ENCODE measurements at regions not wholly inside any gene's neighbourhood (a gene's known extent, or its start where the extent isn't known, plus 50 kb on each side); places are given as distances from the start of the nearest gene placed in this dataset.

DNA sequence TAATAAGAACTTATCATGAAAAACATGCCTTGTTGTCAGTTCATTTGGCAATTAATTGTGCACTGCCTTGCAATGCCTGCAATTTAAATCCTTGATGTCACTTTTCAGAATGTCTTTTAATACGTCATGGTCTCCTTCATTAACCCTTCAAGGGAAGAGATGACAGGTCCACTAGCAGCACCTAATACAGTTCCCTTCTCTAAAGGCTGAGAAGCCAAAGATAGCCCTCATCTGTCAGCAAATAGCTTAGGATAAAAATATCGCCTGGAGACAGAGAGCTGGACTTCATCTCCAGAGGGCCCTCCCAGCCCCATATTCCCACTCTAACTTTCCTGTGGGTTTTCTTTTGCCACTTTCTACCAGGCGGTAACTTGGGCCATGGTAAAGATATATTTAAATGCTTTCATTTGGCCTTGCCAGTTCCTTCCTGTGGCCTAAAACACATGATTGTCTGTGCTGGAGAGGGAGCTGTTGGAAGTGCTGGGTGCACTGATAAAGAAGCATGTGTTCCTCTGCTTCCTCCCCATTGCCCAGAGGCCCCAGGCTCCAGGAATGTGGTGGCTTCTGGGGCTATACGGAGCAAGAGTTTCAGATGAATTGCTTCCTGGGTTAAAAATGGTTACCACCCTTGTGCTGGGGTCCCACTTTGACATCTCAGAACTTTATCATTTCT is 76.3 kb upstream of the UMPS start:
- Histone ChIP-seq H3K4me1 (ENCODE audit: control insufficient read depth in 2 of 3, insufficient read depth in 2 of 3, low read depth in 1 of 3, low read length in 3 of 3) (no peaks in the 10 kb centered on the region), H3K4me3 (ENCODE audit: low read length in 3 of 3) (no peak overlapping the region), H3K36me3 (ENCODE audit: control insufficient read depth in 2 of 3, insufficient read depth in 3 of 3, low read length in 3 of 3) (peaks cover 0 to 10% (median 4%) of the 10 kb centered on the region in 3 donors), H3K9ac (ENCODE audit: low read length in 3 of 3) (no peak overlapping the region), H3K27me3 (ENCODE audit: control insufficient read depth, insufficient read depth, low read length) (no peaks in the 10 kb centered on the region), H3K27ac (ENCODE audit: low read depth in 2 of 2, low read length in 2 of 2) (no peak overlapping the region), H3K9me3 (ENCODE audit: control insufficient read depth in 2 of 3, insufficient read depth in 1 of 3, low read length in 3 of 3) (no peaks in the 10 kb centered on the region)
- DNase-seq (no peak), FAIRE-seq (no peak)
- intact Hi-C loops (cut with DNase I), result no loop called here
- TF ChIP-seq, protein P1, sequence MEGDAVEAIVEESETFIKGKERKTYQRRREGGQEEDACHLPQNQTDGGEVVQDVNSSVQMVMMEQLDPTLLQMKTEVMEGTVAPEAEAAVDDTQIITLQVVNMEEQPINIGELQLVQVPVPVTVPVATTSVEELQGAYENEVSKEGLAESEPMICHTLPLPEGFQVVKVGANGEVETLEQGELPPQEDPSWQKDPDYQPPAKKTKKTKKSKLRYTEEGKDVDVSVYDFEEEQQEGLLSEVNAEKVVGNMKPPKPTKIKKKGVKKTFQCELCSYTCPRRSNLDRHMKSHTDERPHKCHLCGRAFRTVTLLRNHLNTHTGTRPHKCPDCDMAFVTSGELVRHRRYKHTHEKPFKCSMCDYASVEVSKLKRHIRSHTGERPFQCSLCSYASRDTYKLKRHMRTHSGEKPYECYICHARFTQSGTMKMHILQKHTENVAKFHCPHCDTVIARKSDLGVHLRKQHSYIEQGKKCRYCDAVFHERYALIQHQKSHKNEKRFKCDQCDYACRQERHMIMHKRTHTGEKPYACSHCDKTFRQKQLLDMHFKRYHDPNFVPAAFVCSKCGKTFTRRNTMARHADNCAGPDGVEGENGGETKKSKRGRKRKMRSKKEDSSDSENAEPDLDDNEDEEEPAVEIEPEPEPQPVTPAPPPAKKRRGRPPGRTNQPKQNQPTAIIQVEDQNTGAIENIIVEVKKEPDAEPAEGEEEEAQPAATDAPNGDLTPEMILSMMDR (IDR thresholded peaks at IDR 0.05; ENCODE audit: borderline replicate concordance, extremely low read depth, insufficient read depth), result no peak

DNA sequence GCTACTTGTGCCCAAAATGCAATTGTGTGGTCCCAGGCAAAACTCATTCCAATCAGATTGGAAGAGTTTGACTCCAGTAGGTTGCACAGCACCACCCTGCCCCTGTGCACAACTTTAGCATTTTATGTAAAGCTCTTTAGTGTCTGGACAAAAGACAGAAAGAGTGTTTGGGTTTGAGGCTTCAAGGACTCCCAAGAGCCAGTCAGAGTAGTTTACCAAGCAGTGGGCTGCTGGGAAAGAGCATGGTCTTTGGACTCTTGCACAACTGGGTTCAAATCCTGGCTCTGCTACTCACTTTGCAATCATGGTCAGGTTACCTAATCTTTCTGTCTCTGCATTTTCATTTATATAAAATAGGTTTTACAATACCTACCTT is 75.8 kb upstream of the UMPS start:
- Histone ChIP-seq H3K27ac (ENCODE audit: low read depth in 2 of 2, low read length in 2 of 2) (no peak overlapping the region), H3K36me3 (ENCODE audit: control insufficient read depth in 2 of 3, insufficient read depth in 3 of 3, low read length in 3 of 3) (peaks cover 0 to 10% (median 4%) of the 10 kb centered on the region in 3 donors), H3K4me3 (ENCODE audit: low read length in 3 of 3) (no peak overlapping the region), H3K9ac (ENCODE audit: low read length in 3 of 3) (no peak overlapping the region), H3K9me3 (ENCODE audit: control insufficient read depth in 2 of 3, insufficient read depth in 1 of 3, low read length in 3 of 3) (no peaks in the 10 kb centered on the region), H3K27me3 (ENCODE audit: control insufficient read depth, insufficient read depth, low read length) (no peaks in the 10 kb centered on the region), H3K4me1 (ENCODE audit: control insufficient read depth in 2 of 3, insufficient read depth in 2 of 3, low read depth in 1 of 3, low read length in 3 of 3) (no peaks in the 10 kb centered on the region)
- intact Hi-C loops (cut with DNase I), result no loop called here
- TF ChIP-seq, protein P1 (IDR thresholded peaks at IDR 0.05; ENCODE audit: borderline replicate concordance, extremely low read depth, insufficient read depth), result no peak
- DNase-seq (no peak), FAIRE-seq (no peak)

DNA sequence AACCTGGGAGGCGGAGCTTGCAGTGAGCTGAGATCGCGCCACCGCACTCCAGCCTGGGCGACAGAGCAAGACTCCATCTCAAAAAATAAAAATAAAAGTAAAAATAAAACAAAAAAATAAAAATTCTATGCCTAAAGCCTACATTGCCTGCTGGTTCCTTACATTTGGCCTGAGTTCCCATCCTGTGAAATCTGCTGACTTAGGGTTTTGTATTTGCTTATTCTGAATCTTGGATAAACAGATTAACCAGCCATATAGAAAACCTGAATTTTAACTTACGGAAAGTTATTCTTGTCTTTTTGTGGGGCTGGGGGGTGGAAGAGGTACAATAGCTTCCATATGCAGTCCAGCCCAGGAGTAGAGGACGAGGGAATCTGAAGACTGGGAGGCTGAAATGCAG is 73.7 kb upstream of the UMPS start:
- FAIRE-seq, result no peak
- H3K4me1 ChIP-seq (ENCODE audit: control insufficient read depth in 2 of 3, insufficient read depth in 2 of 3, low read depth in 1 of 3, low read length in 3 of 3), result no peaks in the 10 kb centered on the region
- no peaks in the 10 kb centered on the region for H3K27me3 ChIP-seq (ENCODE audit: control insufficient read depth, insufficient read depth, low read length)
- TF ChIP-seq, protein P1 (IDR thresholded peaks at IDR 0.05; ENCODE audit: borderline replicate concordance, extremely low read depth, insufficient read depth), result no peak
- H3K9me3 ChIP-seq (ENCODE audit: control insufficient read depth in 2 of 3, insufficient read depth in 1 of 3, low read length in 3 of 3), result no peaks in the 10 kb centered on the region
- intact Hi-C loops (cut with DNase I), result no loop called here
- peaks cover 0 to 4% (median 4%) of the 10 kb centered on the region in 3 donors for H3K36me3 ChIP-seq (ENCODE audit: control insufficient read depth in 2 of 3, insufficient read depth in 3 of 3, low read length in 3 of 3)
- no peak overlapping the region for H3K27ac ChIP-seq (ENCODE audit: low read depth in 2 of 2, low read length in 2 of 2)
- H3K4me3 ChIP-seq (ENCODE audit: low read length in 3 of 3), result no peak overlapping the region
- H3K9ac ChIP-seq (ENCODE audit: low read length in 3 of 3), result no peak overlapping the region
- DNase-seq, result no peak

DNA sequence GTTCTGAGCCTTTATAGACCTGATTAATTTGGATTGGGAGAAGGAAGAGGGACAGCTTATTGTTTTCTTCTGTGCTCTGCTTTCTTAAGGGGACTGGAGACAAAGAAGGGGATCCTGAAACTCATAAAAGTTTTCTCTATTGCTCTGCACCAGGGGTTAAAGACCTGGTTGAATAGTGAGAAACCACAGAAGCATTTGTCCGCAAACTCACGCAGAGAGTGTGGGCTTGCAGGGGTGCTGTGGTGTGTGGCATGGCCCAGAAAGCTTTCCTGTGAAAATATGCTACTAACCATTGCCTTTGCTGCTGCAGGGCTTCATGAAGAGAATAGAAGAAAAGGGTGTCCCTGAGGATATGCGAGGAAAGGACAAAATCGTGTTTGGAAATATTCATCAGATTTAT is 73.1 kb upstream of the UMPS start:
- Histone ChIP-seq H3K27me3 (ENCODE audit: control insufficient read depth, insufficient read depth, low read length) (no peaks in the 10 kb centered on the region), H3K36me3 (ENCODE audit: control insufficient read depth in 2 of 3, insufficient read depth in 3 of 3, low read length in 3 of 3) (peaks cover 0 to 4% (median 3%) of the 10 kb centered on the region in 3 donors), H3K27ac (ENCODE audit: low read depth in 2 of 2, low read length in 2 of 2) (no peak overlapping the region), H3K4me1 (ENCODE audit: control insufficient read depth in 2 of 3, insufficient read depth in 2 of 3, low read depth in 1 of 3, low read length in 3 of 3) (no peaks in the 10 kb centered on the region), H3K4me3 (ENCODE audit: low read length in 3 of 3) (no peak overlapping the region), H3K9me3 (ENCODE audit: control insufficient read depth in 2 of 3, insufficient read depth in 1 of 3, low read length in 3 of 3) (no peaks in the 10 kb centered on the region), H3K9ac (ENCODE audit: low read length in 3 of 3) (no peak overlapping the region)
- intact Hi-C loops (cut with DNase I), result no loop called here
- FAIRE-seq (no peak), DNase-seq (no peak)
- TF ChIP-seq, protein P1 (IDR thresholded peaks at IDR 0.05; ENCODE audit: borderline replicate concordance, extremely low read depth, insufficient read depth), result no peak
